H9 (cell line): ENCODE measurements at regions not wholly inside any gene's neighbourhood (a gene's known extent, or its start where the extent isn't known, plus 50 kb on each side); places are given as distances from the start of the nearest gene placed in this dataset.

Experiments
- DNase-seq: peaks from one replicate; pipeline ENCODE4 v3.0.0-alpha.2; 2017
- H2AFZ ChIP-seq: one replicate; pipeline ENCODE4 v1.6.1; 2013; ENCODE audit warnings: mild to moderate bottlenecking, low read length, control low read depth, moderate library complexity
- H2AK5ac ChIP-seq: 2 replicates; pipeline ENCODE4 v1.6.1; 2013; ENCODE audit warnings: low read length, control low read depth, mixed read lengths; ENCODE audit not compliant: insufficient read length
- H2BK120ac ChIP-seq: one replicate; pipeline ENCODE4 v1.6.1; 2013; ENCODE audit warnings: low read depth, mild to moderate bottlenecking, low read length, control low read depth, inconsistent platforms; ENCODE audit not compliant: poor library complexity, severe bottlenecking
- H2BK12ac ChIP-seq: 2 replicates; pipeline ENCODE4 v1.6.1; 2013; ENCODE audit warnings: low read length, control low read depth, mixed read lengths, low read depth; ENCODE audit not compliant: insufficient read length
- H2BK15ac ChIP-seq: 2 replicates; pipeline ENCODE4 v1.6.1; 2013; ENCODE audit warnings: low read depth, low read length, control low read depth
- H2BK20ac ChIP-seq: one replicate; pipeline ENCODE4 v1.6.1; 2013; ENCODE audit warnings: low read depth, mild to moderate bottlenecking, low read length, control low read depth, inconsistent platforms; ENCODE audit not compliant: poor library complexity, severe bottlenecking
- H2BK5ac ChIP-seq: 2 replicates; pipeline ENCODE4 v1.6.1; 2013; ENCODE audit warnings: low read length, control low read depth, mixed read lengths; ENCODE audit not compliant: insufficient read length
- H3K14ac ChIP-seq: 2 replicates; pipeline ENCODE4 v1.6.1; 2013; ENCODE audit warnings: low read length, control low read depth; ENCODE audit not compliant: insufficient read depth
- H3K18ac ChIP-seq: 2 replicates; pipeline ENCODE4 v1.6.1; 2013; ENCODE audit warnings: low read depth, mild to moderate bottlenecking, mixed read lengths, low read length, control low read depth; ENCODE audit not compliant: insufficient read length
- H3K23ac ChIP-seq: 2 replicates; pipeline ENCODE4 v1.6.1; 2013; ENCODE audit warnings: low read length, control low read depth, mixed read lengths, low read depth; ENCODE audit not compliant: insufficient read length
- H3K23me2 ChIP-seq: 2 replicates; pipeline ENCODE4 v1.6.1; 2013; ENCODE audit warnings: low read depth, mild to moderate bottlenecking, mixed read lengths, low read length, control low read depth; ENCODE audit not compliant: insufficient read length, poor library complexity, severe bottlenecking
- H3K27ac ChIP-seq: 2 replicates; pipeline ENCODE4 v1.5.1; 2013; ENCODE audit warnings: low read length, control low read depth, mixed read lengths, low read depth; ENCODE audit not compliant: insufficient read length
- H3K27me3 ChIP-seq: 2 replicates; pipeline ENCODE4 v1.6.1; 2013; ENCODE audit warnings: low read length, control low read depth, inconsistent platforms; ENCODE audit not compliant: insufficient read depth
- H3K4ac ChIP-seq: 2 replicates; pipeline ENCODE4 v1.6.1; 2013; ENCODE audit warnings: low read depth, mild to moderate bottlenecking, control low read depth, inconsistent platforms, low read length, moderate library complexity
- H3K4me1 ChIP-seq: 2 replicates; pipeline ENCODE4 v1.6.1; 2013; ENCODE audit warnings: low read length, control low read depth, inconsistent platforms; ENCODE audit not compliant: insufficient read depth
- H3K4me2 ChIP-seq: 2 replicates; pipeline ENCODE4 v1.6.1; 2013; ENCODE audit warnings: low read length, control low read depth, mixed read lengths; ENCODE audit not compliant: insufficient read length, insufficient read depth
- H3K56ac ChIP-seq: 2 replicates; pipeline ENCODE4 v1.6.1; 2013; ENCODE audit warnings: low read depth, mild to moderate bottlenecking, mixed read lengths, low read length, control low read depth; ENCODE audit not compliant: insufficient read length
- H3K79me1 ChIP-seq: 2 replicates; pipeline ENCODE4 v1.6.1; 2013; ENCODE audit warnings: low read depth, mild to moderate bottlenecking, moderate library complexity, low read length, control low read depth, inconsistent platforms; ENCODE audit not compliant: insufficient read depth, poor library complexity, severe bottlenecking
- H3K79me2 ChIP-seq: 2 replicates; pipeline ENCODE4 v1.6.1; 2013; ENCODE audit warnings: low read length, control low read depth, inconsistent platforms; ENCODE audit not compliant: insufficient read depth
- H3K9ac ChIP-seq: 2 replicates; pipeline ENCODE4 v1.6.1; 2013; ENCODE audit warnings: low read length, control low read depth, mixed read lengths; ENCODE audit not compliant: insufficient read length; ENCODE audit errors: extremely low read depth
- H3K9me3 ChIP-seq: one replicate; pipeline ENCODE4 v1.6.1; 2013; ENCODE audit warnings: low read depth, low read length, inconsistent platforms; ENCODE audit not compliant: control insufficient read depth
- H3T11ph ChIP-seq: one replicate; pipeline ENCODE4 v1.6.1; 2013; ENCODE audit warnings: mild to moderate bottlenecking, low read length, control low read depth, inconsistent platforms
- H4K20me1 ChIP-seq: one replicate; pipeline ENCODE4 v1.6.1; 2013; ENCODE audit not compliant: control insufficient read depth, insufficient read length, insufficient read depth
- H4K5ac ChIP-seq: 2 replicates; pipeline ENCODE4 v1.6.1; 2013; ENCODE audit warnings: low read depth, mild to moderate bottlenecking, mixed read lengths, low read length, control low read depth; ENCODE audit not compliant: insufficient read length
- H4K8ac ChIP-seq: replicated peaks from 2 replicates; pipeline ENCODE4 v1.6.1; 2013; ENCODE audit warnings: low read length, control low read depth, mixed read lengths, low read depth; ENCODE audit not compliant: insufficient read length
- H4K91ac ChIP-seq: 2 replicates; pipeline ENCODE4 v1.6.1; 2013; ENCODE audit warnings: low read depth, mild to moderate bottlenecking, moderate library complexity, mixed read lengths, low read length, control low read depth; ENCODE audit not compliant: insufficient read length
- H3K27ac Mint-ChIP-seq, 3 experiments: 2 replicates in 2 of 3; 3 replicates in 1 of 3; pipeline ENCODE4 v1.8.0; 2020 to 2021; ENCODE audit warnings: mixed read lengths in 3 of 3, mild to moderate bottlenecking in 1 of 3, moderate library complexity in 1 of 3
- H3K27me3 Mint-ChIP-seq: 2 replicates; pipeline ENCODE4 v1.8.0; 2021; ENCODE audit warnings: low read depth, mild to moderate bottlenecking, moderate library complexity, mixed read lengths
- H3K36me3 Mint-ChIP-seq, 3 experiments: 2 replicates in 2 of 3; 3 replicates in 1 of 3; pipeline ENCODE4 v1.8.0; 2020 to 2021; ENCODE audit warnings: low read depth in 3 of 3, mixed read lengths in 3 of 3; ENCODE audit not compliant: insufficient read depth in 1 of 3
- H3K4me1 Mint-ChIP-seq, 2 experiments: 2 replicates each; pipeline ENCODE4 v1.8.0; 2020; ENCODE audit warnings: mixed read lengths in 2 of 2
- H3K4me3 Mint-ChIP-seq, 2 experiments: 2 replicates in 1 of 2; 3 replicates in 1 of 2; pipeline ENCODE4 v1.8.0; 2020 to 2021; ENCODE audit warnings: mild to moderate bottlenecking in 2 of 2, mixed read lengths in 2 of 2, moderate library complexity in 1 of 2
- H3K9me3 Mint-ChIP-seq, 2 experiments: 2 replicates in 1 of 2; 3 replicates in 1 of 2; pipeline ENCODE4 v1.8.0; 2020; ENCODE audit warnings: mild to moderate bottlenecking in 2 of 2, mixed read lengths in 2 of 2, moderate library complexity in 1 of 2
- WGBS: extraction: QIAGEN DNeasy Blood & Tissue Kit; methylation state at CpG from one replicate; pipeline ENCODE4 v1.1.7; 2013; ENCODE audit warnings: missing lambda C conversion rate, low lambda C conversion rate, mixed read lengths; ENCODE audit not compliant: insufficient read length; ENCODE audit errors: extremely low coverage; 5-methylcytosine and 5-hydroxymethylcytosine counted together
- TF ChIP-seq, protein P1 (sequence below): fragments of 200-600 bp; sonication (generic); conservative IDR thresholded peaks from 3 replicates; pipeline ENCODE4 v1.8.0; 2021; ENCODE audit warnings: antibody characterized with exemption, mild to moderate bottlenecking

DNA sequence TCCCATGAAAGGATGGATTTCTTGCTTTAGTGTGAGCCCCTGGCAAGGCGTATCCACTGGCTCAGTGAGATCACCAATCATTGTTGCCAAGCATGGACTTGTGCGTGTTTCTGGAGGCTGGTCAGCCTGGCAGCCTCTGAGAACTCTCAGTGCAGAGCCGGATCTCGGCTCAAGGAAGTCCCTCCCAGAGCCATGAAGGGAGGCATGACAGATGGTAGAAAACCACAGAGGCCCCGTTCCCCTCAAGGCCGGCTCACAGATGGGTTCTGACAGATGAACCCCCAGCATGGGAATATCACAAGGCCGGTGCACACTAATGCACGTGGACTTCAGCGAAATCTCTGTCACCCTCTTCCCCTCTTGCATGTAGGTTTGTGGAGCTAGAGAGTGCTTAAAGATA, 290.5 kb downstream of the AJAP1 start:
- Histone ChIP-seq H2BK120ac (no peak overlapping the region), H3K9me3 (no peaks in the 10 kb centered on the region), H4K8ac (no peak overlapping the region), H3K23me2 (no peaks in the 10 kb centered on the region), H3K9ac (no peak overlapping the region), H3K4ac (no peak overlapping the region), H4K5ac (no peak overlapping the region), H4K20me1 (no peaks in the 10 kb centered on the region), H2AK5ac (no peak overlapping the region), H3K18ac (no peak overlapping the region), H4K91ac (no peak overlapping the region), H2BK12ac (no peak overlapping the region), H3K4me2 (no peak overlapping the region), H2BK20ac (no peak overlapping the region), H3K27me3 (no peaks in the 10 kb centered on the region), H3K14ac (no peak overlapping the region), H3K27ac (no peak overlapping the region), H3K56ac (no peak overlapping the region), H2BK15ac (no peak overlapping the region), H3K79me2 (no peaks in the 10 kb centered on the region), H3K23ac (no peak overlapping the region), H2AFZ (no peak overlapping the region), H3K79me1 (no peaks in the 10 kb centered on the region), H3K4me1 (no peaks in the 10 kb centered on the region), H3T11ph (no peak overlapping the region), H2BK5ac (no peak overlapping the region)
- DNase-seq, result no peak
- peaks cover 5% of the 10 kb centered on the region in 2 experiments; a peak in 4 of 5 replicates for H3K9me3 Mint-ChIP-seq
- no CpG with 5 or more reads among the region's 9 CpGs for WGBS
- peaks cover 5% of the 10 kb centered on the region for H3K27me3 Mint-ChIP-seq
- no peaks in the 10 kb centered on the region; a peak in 1 of 7 replicates for H3K36me3 Mint-ChIP-seq
- no peaks in the 10 kb centered on the region for H3K4me1 Mint-ChIP-seq
- no peak overlapping the region for H3K4me3 Mint-ChIP-seq
- H3K27ac Mint-ChIP-seq, result no peak overlapping the region
- TF ChIP-seq, protein P1, sequence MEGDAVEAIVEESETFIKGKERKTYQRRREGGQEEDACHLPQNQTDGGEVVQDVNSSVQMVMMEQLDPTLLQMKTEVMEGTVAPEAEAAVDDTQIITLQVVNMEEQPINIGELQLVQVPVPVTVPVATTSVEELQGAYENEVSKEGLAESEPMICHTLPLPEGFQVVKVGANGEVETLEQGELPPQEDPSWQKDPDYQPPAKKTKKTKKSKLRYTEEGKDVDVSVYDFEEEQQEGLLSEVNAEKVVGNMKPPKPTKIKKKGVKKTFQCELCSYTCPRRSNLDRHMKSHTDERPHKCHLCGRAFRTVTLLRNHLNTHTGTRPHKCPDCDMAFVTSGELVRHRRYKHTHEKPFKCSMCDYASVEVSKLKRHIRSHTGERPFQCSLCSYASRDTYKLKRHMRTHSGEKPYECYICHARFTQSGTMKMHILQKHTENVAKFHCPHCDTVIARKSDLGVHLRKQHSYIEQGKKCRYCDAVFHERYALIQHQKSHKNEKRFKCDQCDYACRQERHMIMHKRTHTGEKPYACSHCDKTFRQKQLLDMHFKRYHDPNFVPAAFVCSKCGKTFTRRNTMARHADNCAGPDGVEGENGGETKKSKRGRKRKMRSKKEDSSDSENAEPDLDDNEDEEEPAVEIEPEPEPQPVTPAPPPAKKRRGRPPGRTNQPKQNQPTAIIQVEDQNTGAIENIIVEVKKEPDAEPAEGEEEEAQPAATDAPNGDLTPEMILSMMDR, result no peak
